ENCODE measurements at regions not wholly inside any gene's neighbourhood (a gene's known extent, or its start where the extent isn't known, plus 50 kb on each side); places are given as distances from the start of the nearest gene placed in this dataset.

GRCh38 chr6:141701732-141702131 is 431.0 kb upstream of the GJE1 start:
- H3K9me3 ChIP-seq, result no peaks in the 10 kb centered on the region
- no peaks in the 10 kb centered on the region for H3K27me3 ChIP-seq
- H3K4me1 ChIP-seq, result peaks cover 5% of the 10 kb centered on the region
- TF ChIP-seq, protein P1, sequence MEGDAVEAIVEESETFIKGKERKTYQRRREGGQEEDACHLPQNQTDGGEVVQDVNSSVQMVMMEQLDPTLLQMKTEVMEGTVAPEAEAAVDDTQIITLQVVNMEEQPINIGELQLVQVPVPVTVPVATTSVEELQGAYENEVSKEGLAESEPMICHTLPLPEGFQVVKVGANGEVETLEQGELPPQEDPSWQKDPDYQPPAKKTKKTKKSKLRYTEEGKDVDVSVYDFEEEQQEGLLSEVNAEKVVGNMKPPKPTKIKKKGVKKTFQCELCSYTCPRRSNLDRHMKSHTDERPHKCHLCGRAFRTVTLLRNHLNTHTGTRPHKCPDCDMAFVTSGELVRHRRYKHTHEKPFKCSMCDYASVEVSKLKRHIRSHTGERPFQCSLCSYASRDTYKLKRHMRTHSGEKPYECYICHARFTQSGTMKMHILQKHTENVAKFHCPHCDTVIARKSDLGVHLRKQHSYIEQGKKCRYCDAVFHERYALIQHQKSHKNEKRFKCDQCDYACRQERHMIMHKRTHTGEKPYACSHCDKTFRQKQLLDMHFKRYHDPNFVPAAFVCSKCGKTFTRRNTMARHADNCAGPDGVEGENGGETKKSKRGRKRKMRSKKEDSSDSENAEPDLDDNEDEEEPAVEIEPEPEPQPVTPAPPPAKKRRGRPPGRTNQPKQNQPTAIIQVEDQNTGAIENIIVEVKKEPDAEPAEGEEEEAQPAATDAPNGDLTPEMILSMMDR (IDR thresholded peaks at IDR 0.05), result no peak
- TF ChIP-seq POLR2A (IDR thresholded peaks at IDR 0.05), result no peak
- H3K27ac ChIP-seq, result no peak overlapping the region
- H3K36me3 ChIP-seq (ENCODE audit: low read depth, missing control alignments), result no peaks in the 10 kb centered on the region
- intact Hi-C loops (cut with DNase I; ENCODE audit: low total_unique reads), result no loop called here
- no peak overlapping the region for H3K4me3 ChIP-seq
- WGBS, 2 donors, result 93 to 97% methylated on average over 2 of the region's 2 CpGs
- DNase-seq, result no peak

- H3K27me3 ChIP-seq, result no peaks in the 10 kb centered on the region
- intact Hi-C loops (cut with DNase I; ENCODE audit: low total_unique reads), result no loop called here
- H3K4me3 ChIP-seq, result no peak overlapping the region
- H3K36me3 ChIP-seq (ENCODE audit: low read depth, missing control alignments), result no peaks in the 10 kb centered on the region
- H3K27ac ChIP-seq, result no peak overlapping the region
- WGBS, 2 donors, result 32 to 38% methylated on average over 2 of the region's 2 CpGs
- H3K9me3 ChIP-seq, result no peaks in the 10 kb centered on the region
- no peak for DNase-seq
- peaks cover 5% of the 10 kb centered on the region for H3K4me1 ChIP-seq
- TF ChIP-seq, protein P1 (IDR thresholded peaks at IDR 0.05), result no peak
Observed at GRCh38 chr6:141700819-141701218, 431.9 kb upstream of the GJE1 start.

GRCh38 chr6:141688916-141689315 is 443.8 kb upstream of the GJE1 start:
- DNase-seq, result no peak
- no peaks in the 10 kb centered on the region for H3K27me3 ChIP-seq
- intact Hi-C loops (cut with DNase I; ENCODE audit: low total_unique reads), result no loop called here
- H3K4me1 ChIP-seq, result no peaks in the 10 kb centered on the region
- H3K27ac ChIP-seq, result no peak overlapping the region
- no peaks in the 10 kb centered on the region for H3K9me3 ChIP-seq
- H3K4me3 ChIP-seq, result no peak overlapping the region
- no peak for TF ChIP-seq POLR2A (IDR thresholded peaks at IDR 0.05)
- TF ChIP-seq, protein P1 (IDR thresholded peaks at IDR 0.05), result no peak
- 71 to 79% methylated on average over 2 of the region's 2 CpGs for WGBS, 2 donors
- no peaks in the 10 kb centered on the region for H3K36me3 ChIP-seq (ENCODE audit: low read depth, missing control alignments)

DNA sequence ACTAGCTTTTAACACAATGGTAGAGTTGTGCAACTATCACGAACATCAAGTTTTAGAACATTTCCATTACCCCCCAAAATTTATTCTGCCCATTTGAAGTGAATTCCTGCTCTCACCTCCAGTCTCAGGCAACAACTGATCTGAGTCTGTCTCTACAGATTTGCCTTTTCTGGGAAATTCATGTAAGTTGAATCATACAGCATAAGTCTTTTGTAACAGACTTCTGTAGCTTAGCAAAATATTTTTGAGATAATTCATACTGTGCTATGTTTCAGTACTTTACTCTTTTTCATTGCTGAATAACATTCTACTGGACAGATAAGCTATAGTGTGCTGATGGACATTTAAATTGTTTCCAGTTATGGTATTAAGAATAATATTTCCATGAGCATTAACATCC is 447.3 kb upstream of the GJE1 start:
- H3K4me3 ChIP-seq, result no peak overlapping the region
- no peak for DNase-seq
- intact Hi-C loops (cut with DNase I; ENCODE audit: low total_unique reads), result no loop called here
- no peak for TF ChIP-seq POLR2A (IDR thresholded peaks at IDR 0.05)
- TF ChIP-seq, protein P1 (IDR thresholded peaks at IDR 0.05), result no peak
- H3K36me3 ChIP-seq (ENCODE audit: low read depth, missing control alignments), result no peaks in the 10 kb centered on the region
- no peaks in the 10 kb centered on the region for H3K27me3 ChIP-seq
- H3K27ac ChIP-seq, result no peak overlapping the region
- no peaks in the 10 kb centered on the region for H3K4me1 ChIP-seq
- H3K9me3 ChIP-seq, result no peaks in the 10 kb centered on the region
- 82 to 100% methylated on average over 1 of the region's 1 CpG for WGBS, 2 donors

- DNase-seq, result no peak
- intact Hi-C loops (cut with DNase I; ENCODE audit: low total_unique reads), result no loop called here
- no peak overlapping the region for H3K27ac ChIP-seq
Observed at GRCh38 chr6:141682391-141682790, 450.3 kb upstream of the GJE1 start.

More at GRCh38 chr6:141682391-141682790, 450.3 kb upstream of the GJE1 start:
- Histone ChIP-seq H3K36me3 (ENCODE audit: low read depth, missing control alignments) (no peaks in the 10 kb centered on the region), H3K4me3 (no peak overlapping the region), H3K4me1 (no peaks in the 10 kb centered on the region), H3K27me3 (no peaks in the 10 kb centered on the region), H3K9me3 (no peaks in the 10 kb centered on the region)
- no peak for TF ChIP-seq POLR2A (IDR thresholded peaks at IDR 0.05)
- TF ChIP-seq, protein P1 (IDR thresholded peaks at IDR 0.05), result no peak
